HepG2 (cell line): ENCODE measurements at regions not wholly inside any gene's neighbourhood (a gene's known extent, or its start where the extent isn't known, plus 50 kb on each side); places are given as distances from the start of the nearest gene placed in this dataset.

ENCODE experiments used
- CAMTA2 ChIP-seq: sonication (generic); formaldehyde crosslinking; IDR thresholded peaks from 2 replicates; pipeline ENCODE4 v1.4.0; 2020; ENCODE audit warnings: mild to moderate bottlenecking, missing genetic modification reagents, borderline replicate concordance
- FLYWCH1 ChIP-seq: sonication (generic); formaldehyde crosslinking; IDR thresholded peaks from 2 replicates; pipeline ENCODE4 v1.8.1; 2023; ENCODE audit warnings: mild to moderate bottlenecking, missing genetic modification reagents
- HMGA1 ChIP-seq: sonication (generic); formaldehyde crosslinking; conservative IDR thresholded peaks from 2 replicates; pipeline ENCODE4 v1.4.0; 2020; ENCODE audit warnings: missing genetic modification reagents
- HNRNPLL ChIP-seq: fragments of 200-400 bp; formaldehyde crosslinking; IDR thresholded peaks from 2 replicates; pipeline ENCODE4 v1.6.1; 2017; ENCODE audit warnings: mild to moderate bottlenecking, low read depth, low read length; ENCODE audit not compliant: poor library complexity, severe bottlenecking
- JUNB ChIP-seq: sonication (generic); formaldehyde crosslinking; IDR thresholded peaks from 2 replicates; pipeline ENCODE4 v1.8.0; 2022; ENCODE audit warnings: missing genetic modification reagents, mild to moderate bottlenecking, borderline replicate concordance
- NPAS2 ChIP-seq: sonication (generic); formaldehyde crosslinking; IDR thresholded peaks from 2 replicates; pipeline ENCODE4 v1.8.0; 2022; ENCODE audit warnings: mild to moderate bottlenecking, missing genetic modification reagents, borderline replicate concordance
- NRL ChIP-seq: sonication (generic); formaldehyde crosslinking; IDR thresholded peaks from 2 replicates; pipeline ENCODE4 v1.5.0; 2020; ENCODE audit warnings: missing genetic modification reagents, mild to moderate bottlenecking, moderate library complexity, borderline replicate concordance
- RAD21 ChIP-seq: fragments of 450-650 bp; formaldehyde crosslinking; IDR thresholded peaks from 2 replicates; pipeline ENCODE4 v1.5.0; 2020; ENCODE audit warnings: mild to moderate bottlenecking
- RARA ChIP-seq: IDR thresholded peaks from 2 replicates; pipeline ENCODE4 v1.6.1; 2016; ENCODE audit warnings: missing genetic modification reagents, missing compliant biosample characterization
- RBFOX2 ChIP-seq: fragments of 200-400 bp; formaldehyde crosslinking; IDR thresholded peaks from 2 replicates; pipeline ENCODE4 v1.6.1; 2017; ENCODE audit warnings: low read depth, mild to moderate bottlenecking, low read length
- SMAD9 ChIP-seq: sonication (generic); formaldehyde crosslinking; IDR thresholded peaks from 2 replicates; pipeline ENCODE4 v1.5.1; 2020; ENCODE audit warnings: mild to moderate bottlenecking, missing genetic modification reagents
- SMYD3 ChIP-seq: sonication (generic); formaldehyde crosslinking; IDR thresholded peaks from 2 replicates; pipeline ENCODE4 v1.8.1; 2023; ENCODE audit warnings: mild to moderate bottlenecking, missing genetic modification reagents
- YEATS4 ChIP-seq: sonication (generic); formaldehyde crosslinking; IDR thresholded peaks from 2 replicates; pipeline ENCODE4 v1.4.0; 2020; ENCODE audit warnings: missing genetic modification reagents, borderline replicate concordance
- ZEB1 ChIP-seq: IDR thresholded peaks from 2 replicates; pipeline ENCODE4 v1.6.1; 2012; ENCODE audit warnings: mild to moderate bottlenecking, low read depth, inconsistent platforms; ENCODE audit not compliant: insufficient replicate concordance
- ZFAT ChIP-seq: sonication (generic); formaldehyde crosslinking; conservative IDR thresholded peaks from 2 replicates; pipeline ENCODE4 v1.8.1; 2023; ENCODE audit warnings: missing genetic modification reagents, inconsistent platforms
- ZFP36L1 ChIP-seq: sonication (generic); formaldehyde crosslinking; IDR thresholded peaks from 2 replicates; pipeline ENCODE4 v1.8.0; 2022; ENCODE audit warnings: mild to moderate bottlenecking, missing genetic modification reagents, moderate library complexity
- ZFX ChIP-seq: sonication (generic); formaldehyde crosslinking; IDR thresholded peaks from 2 replicates; pipeline ENCODE4 v1.4.0; 2020; ENCODE audit warnings: mild to moderate bottlenecking, low read depth, missing genetic modification reagents, moderate library complexity
- ZNF350 ChIP-seq: sonication (generic); formaldehyde crosslinking; IDR thresholded peaks from 2 replicates; pipeline ENCODE4 v1.4.0; 2020; ENCODE audit warnings: mild to moderate bottlenecking, low read depth, missing genetic modification reagents, borderline replicate concordance
- ZNF432 ChIP-seq: sonication (generic); formaldehyde crosslinking; IDR thresholded peaks from 2 replicates; pipeline ENCODE4 v1.5.0; 2020; ENCODE audit warnings: missing genetic modification reagents, mild to moderate bottlenecking, borderline replicate concordance
- ZNF460 ChIP-seq: sonication (generic); formaldehyde crosslinking; IDR thresholded peaks from 2 replicates; pipeline ENCODE4 v1.5.1; 2020; ENCODE audit warnings: missing genetic modification reagents, mild to moderate bottlenecking, borderline replicate concordance
- ZNF557 ChIP-seq: sonication (generic); formaldehyde crosslinking; IDR thresholded peaks from 2 replicates; pipeline ENCODE4 v1.4.0; 2020; ENCODE audit warnings: missing genetic modification reagents
- ZNF569 ChIP-seq: sonication (generic); formaldehyde crosslinking; IDR thresholded peaks from 2 replicates; pipeline ENCODE4 v1.5.0; 2020; ENCODE audit warnings: mild to moderate bottlenecking, missing genetic modification reagents, moderate library complexity, borderline replicate concordance
- ZNF598 ChIP-seq: sonication (generic); formaldehyde crosslinking; IDR thresholded peaks from 2 replicates; pipeline ENCODE4 v1.5.1; 2020; ENCODE audit warnings: mild to moderate bottlenecking, missing genetic modification reagents, borderline replicate concordance
- ZNF616 ChIP-seq: sonication (generic); formaldehyde crosslinking; IDR thresholded peaks from 2 replicates; pipeline ENCODE4 v1.5.0; 2020; ENCODE audit warnings: low read depth, mild to moderate bottlenecking, missing genetic modification reagents
- ZNF678 ChIP-seq: sonication (generic); formaldehyde crosslinking; IDR thresholded peaks from 2 replicates; pipeline ENCODE4 v1.4.0; 2020; ENCODE audit warnings: mild to moderate bottlenecking, missing genetic modification reagents
- ZNF780A ChIP-seq: sonication (generic); formaldehyde crosslinking; IDR thresholded peaks from 2 replicates; pipeline ENCODE4 v1.8.0; 2022; ENCODE audit warnings: mild to moderate bottlenecking, missing genetic modification reagents, moderate library complexity
- ZZZ3 ChIP-seq: sonication (generic); formaldehyde crosslinking; IDR thresholded peaks from 2 replicates; pipeline ENCODE4 v1.4.0; 2020; ENCODE audit warnings: missing genetic modification reagents, mild to moderate bottlenecking, borderline replicate concordance
- TF ChIP-seq, protein P1 (sequence below): IDR thresholded peaks from 2 replicates; pipeline ENCODE4 v1.6.1; 2016; ENCODE audit warnings: missing compliant biosample characterization, missing genetic modification reagents, borderline replicate concordance
- TF ChIP-seq, protein P2 (sequence below): sonication (generic); formaldehyde crosslinking; IDR thresholded peaks from 2 replicates; pipeline ENCODE4 v1.9.0; 2022; ENCODE audit warnings: missing genetic modification reagents, mild to moderate bottlenecking, borderline replicate concordance
- TF ChIP-seq, protein P3 (sequence below): sonication (generic); formaldehyde crosslinking; IDR thresholded peaks from 2 replicates; pipeline ENCODE4 v1.5.0; 2020; ENCODE audit warnings: missing genetic modification reagents

DNA sequence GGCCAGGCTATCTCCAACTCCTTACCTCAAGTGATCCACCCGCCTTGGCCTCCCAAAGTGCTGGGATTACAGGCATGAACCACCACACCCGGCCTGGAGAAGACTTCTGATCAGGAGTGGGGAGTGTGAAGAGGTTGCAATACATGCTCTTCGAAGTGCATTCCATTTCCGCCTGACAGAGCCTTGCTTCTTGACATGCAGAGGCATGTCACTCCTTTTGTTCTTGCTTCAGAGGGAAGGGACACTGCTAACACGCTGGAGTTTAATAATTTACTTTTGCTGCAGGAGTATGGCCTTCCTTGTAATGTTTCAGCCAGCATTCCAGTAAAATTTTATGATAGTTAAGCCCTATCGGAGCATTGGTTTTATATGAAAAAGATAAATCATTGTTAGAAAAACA is 74.9 kb downstream of the SLC25A47 start (continued):
- no peak for TF ChIP-seq NRL (CRISPR knock-in tag)
- TF ChIP-seq ZNF598 (CRISPR knock-in tag) = no peak; the same call in 1 of the 2 replicates
- TF ChIP-seq RAD21 (CRISPR knock-in tag) = no peak
- TF ChIP-seq ZNF350 (CRISPR knock-in tag) = no peak; the same call in 1 of the 2 replicates
- TF ChIP-seq, protein P1, sequence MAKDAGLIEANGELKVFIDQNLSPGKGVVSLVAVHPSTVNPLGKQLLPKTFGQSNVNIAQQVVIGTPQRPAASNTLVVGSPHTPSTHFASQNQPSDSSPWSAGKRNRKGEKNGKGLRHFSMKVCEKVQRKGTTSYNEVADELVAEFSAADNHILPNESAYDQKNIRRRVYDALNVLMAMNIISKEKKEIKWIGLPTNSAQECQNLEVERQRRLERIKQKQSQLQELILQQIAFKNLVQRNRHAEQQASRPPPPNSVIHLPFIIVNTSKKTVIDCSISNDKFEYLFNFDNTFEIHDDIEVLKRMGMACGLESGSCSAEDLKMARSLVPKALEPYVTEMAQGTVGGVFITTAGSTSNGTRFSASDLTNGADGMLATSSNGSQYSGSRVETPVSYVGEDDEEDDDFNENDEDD (CRISPR knock-in tag) = peak; percentile 66; the same call in 1 of the 2 replicates
- TF ChIP-seq ZNF557 (CRISPR knock-in tag) = no peak
- no peak for TF ChIP-seq JUNB (CRISPR knock-in tag)
- TF ChIP-seq SMAD9 = no peak
- no peak for TF ChIP-seq NPAS2 (CRISPR knock-in tag)
- TF ChIP-seq HMGA1 (CRISPR knock-in tag) = no peak
- no peak; the same call in 1 of the 2 replicates for TF ChIP-seq ZNF460 (CRISPR knock-in tag)
- TF ChIP-seq YEATS4 = no peak
- TF ChIP-seq ZNF569 (CRISPR knock-in tag) = no peak
- TF ChIP-seq, protein P2, sequence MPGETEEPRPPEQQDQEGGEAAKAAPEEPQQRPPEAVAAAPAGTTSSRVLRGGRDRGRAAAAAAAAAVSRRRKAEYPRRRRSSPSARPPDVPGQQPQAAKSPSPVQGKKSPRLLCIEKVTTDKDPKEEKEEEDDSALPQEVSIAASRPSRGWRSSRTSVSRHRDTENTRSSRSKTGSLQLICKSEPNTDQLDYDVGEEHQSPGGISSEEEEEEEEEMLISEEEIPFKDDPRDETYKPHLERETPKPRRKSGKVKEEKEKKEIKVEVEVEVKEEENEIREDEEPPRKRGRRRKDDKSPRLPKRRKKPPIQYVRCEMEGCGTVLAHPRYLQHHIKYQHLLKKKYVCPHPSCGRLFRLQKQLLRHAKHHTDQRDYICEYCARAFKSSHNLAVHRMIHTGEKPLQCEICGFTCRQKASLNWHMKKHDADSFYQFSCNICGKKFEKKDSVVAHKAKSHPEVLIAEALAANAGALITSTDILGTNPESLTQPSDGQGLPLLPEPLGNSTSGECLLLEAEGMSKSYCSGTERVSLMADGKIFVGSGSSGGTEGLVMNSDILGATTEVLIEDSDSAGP (CRISPR knock-in tag) = no peak
- TF ChIP-seq ZNF616 (CRISPR knock-in tag) = no peak
- no peak for TF ChIP-seq ZNF678 (CRISPR knock-in tag)
- TF ChIP-seq SMYD3 (CRISPR knock-in tag) = no peak
- 0 out of 2 replicates have a peak, but pooled peaks have one; percentile 33 for TF ChIP-seq ZFP36L1 (CRISPR knock-in tag)
- no peak for TF ChIP-seq RBFOX2
- TF ChIP-seq, protein P3, sequence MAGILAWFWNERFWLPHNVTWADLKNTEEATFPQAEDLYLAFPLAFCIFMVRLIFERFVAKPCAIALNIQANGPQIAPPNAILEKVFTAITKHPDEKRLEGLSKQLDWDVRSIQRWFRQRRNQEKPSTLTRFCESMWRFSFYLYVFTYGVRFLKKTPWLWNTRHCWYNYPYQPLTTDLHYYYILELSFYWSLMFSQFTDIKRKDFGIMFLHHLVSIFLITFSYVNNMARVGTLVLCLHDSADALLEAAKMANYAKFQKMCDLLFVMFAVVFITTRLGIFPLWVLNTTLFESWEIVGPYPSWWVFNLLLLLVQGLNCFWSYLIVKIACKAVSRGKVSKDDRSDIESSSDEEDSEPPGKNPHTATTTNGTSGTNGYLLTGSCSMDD (CRISPR knock-in tag) = no peak
- no peak for TF ChIP-seq ZZZ3 (CRISPR knock-in tag)
- no peak for TF ChIP-seq FLYWCH1 (CRISPR knock-in tag)
- TF ChIP-seq ZFAT (CRISPR knock-in tag) = no peak
- peak; percentile 19; the same call in 1 of the 2 replicates for TF ChIP-seq ZFX
- no peak for TF ChIP-seq CAMTA2 (CRISPR knock-in tag)
- TF ChIP-seq ZNF432 (CRISPR knock-in tag) = no peak
- TF ChIP-seq ZNF780A = no peak
- no peak for TF ChIP-seq ZEB1
- no peak for TF ChIP-seq HNRNPLL
- TF ChIP-seq RARA (CRISPR knock-in tag) = no peak
